Retinal pigment epithelial cell (primary cell): ENCODE measurements at regions not wholly inside any gene's neighbourhood (a gene's known extent, or its start where the extent isn't known, plus 50 kb on each side); places are given as distances from the start of the nearest gene placed in this dataset.
A peak's percentile ranks its signal among the peaks of the same experiment; 100 is the strongest.

Experiments used
- DNase-seq: peaks from one replicate; pipeline ENCODE4 v3.0.0-alpha.2; 2010; ENCODE audit warnings: low read depth
- H3K4me3 ChIP-seq: 2 replicates; pipeline ENCODE4 v1.5.1; 2011; ENCODE audit warnings: mild to moderate bottlenecking, low read length, control low read depth, moderate library complexity
- CTCF ChIP-seq: conservative IDR thresholded peaks from 2 replicates; pipeline ENCODE4 v1.5.1; 2011; ENCODE audit warnings: low read depth, low read length, control low read depth, inconsistent platforms

GRCh38 chr13:91212231-91212630, 135.3 kb upstream of the MIR17HG start:
- TF ChIP-seq CTCF = no peak
- H3K4me3 ChIP-seq = no peak overlapping the region
- DNase-seq = no peak

DNA sequence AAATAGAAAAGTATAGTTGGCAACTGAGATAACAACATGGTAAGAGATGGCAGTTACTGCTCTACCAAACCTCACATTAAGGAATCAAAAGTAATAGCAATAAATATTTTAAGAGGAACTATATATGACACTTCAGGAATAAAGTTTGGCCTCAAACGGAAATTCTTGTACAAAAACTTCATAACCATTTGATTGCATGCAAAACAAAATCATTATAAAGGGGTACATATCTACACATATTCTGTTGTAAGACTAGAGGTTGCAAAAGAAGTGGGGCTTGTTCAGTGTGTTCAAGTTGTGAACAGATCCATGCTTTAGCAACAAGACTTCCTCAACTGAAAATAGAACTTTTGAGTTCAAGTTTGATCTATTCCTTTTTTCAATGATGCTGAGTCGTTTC, 133.5 kb upstream of the MIR17HG start:
- TF ChIP-seq CTCF = no peak
- no peak overlapping the region for H3K4me3 ChIP-seq
- DNase-seq = no peak

DNA sequence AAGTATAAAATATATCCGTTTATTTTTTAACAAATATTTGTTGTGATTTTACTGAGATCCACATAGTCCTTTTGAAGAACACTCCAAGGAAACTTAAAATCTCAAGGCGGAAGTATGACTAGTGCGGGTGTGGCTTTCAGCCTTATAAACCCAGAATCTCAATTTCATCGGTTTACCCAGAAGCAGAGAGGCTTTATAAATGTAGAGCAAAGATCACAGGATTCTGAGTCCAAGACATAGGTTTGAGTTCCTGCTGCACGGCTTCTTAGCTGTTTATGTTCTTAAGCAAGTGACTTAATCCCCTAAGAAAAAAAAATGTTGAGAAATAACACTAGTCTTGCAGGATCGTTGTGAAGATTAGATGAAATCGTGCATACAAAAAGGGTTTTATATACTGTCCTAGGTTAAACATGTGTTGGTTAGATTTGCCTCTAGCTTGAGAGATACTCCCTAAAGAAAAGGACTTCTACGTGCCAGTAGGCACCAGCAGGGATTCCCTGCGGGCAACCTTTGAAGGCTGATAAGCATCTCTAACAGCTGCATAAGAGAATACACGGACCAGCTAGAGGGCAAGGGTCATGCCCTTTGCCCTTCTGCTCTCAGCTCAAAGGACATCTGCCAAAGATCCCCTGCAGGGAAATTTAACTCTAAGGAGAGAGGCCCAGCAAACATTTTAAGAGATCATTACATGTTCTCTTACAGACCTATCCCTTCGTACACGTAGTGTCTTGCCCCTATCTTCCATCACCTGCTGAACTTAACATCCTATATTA, 130.4 kb upstream of the MIR17HG start:
- no peak overlapping the region for H3K4me3 ChIP-seq
- DNase-seq = peak; percentile 75
- no peak for TF ChIP-seq CTCF

- DNase-seq = no peak
- no peak overlapping the region for H3K4me3 ChIP-seq
- TF ChIP-seq CTCF = no peak
These were observed 128.3 kb upstream of the MIR17HG start for GRCh38 chr13:91219201-91219600.

DNA sequence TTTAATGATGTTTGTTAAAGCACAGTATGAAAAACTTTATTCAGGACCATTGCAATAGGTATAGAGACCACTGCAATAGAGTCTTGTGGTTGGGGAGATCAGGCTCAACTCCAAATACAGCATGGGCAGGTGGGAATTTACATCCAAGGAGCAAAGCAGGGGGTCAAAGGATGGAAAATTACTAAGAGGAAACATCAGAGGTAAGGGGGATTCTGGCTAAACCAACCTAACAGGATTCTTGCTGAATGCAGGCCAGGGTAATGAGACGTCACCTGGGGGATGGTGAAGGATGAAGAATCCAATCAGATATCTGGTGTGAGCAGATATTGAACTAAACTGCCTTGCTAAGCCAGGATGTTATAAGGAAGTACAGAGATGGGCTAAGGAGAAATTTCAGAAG, 126.6 kb upstream of the MIR17HG start:
- no peak for DNase-seq
- TF ChIP-seq CTCF = no peak

DNA sequence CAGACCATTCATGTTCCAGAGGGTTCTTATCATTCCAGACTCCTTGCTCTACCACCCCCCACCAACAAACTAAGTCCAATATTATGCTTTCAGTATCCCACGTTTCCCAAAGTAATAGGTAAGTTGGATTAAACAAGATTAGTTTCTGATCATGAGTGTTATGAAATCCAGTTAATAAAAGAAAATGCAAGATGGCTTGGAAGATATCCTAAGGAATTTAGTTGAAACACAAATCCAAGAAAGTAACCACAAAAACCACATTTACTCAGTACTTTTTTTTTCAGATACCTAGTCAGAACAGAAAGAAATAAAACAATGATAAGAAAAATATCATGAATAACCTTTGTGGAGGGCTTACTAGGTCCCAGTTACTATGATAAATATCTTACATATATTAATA, 119.4 kb upstream of the MIR17HG start:
- TF ChIP-seq CTCF = no peak
- DNase-seq = peak; percentile 58
- H3K4me3 ChIP-seq = no peak overlapping the region

More for the DNA sequence above, 126.6 kb upstream of the MIR17HG start:
- H3K4me3 ChIP-seq = no peak overlapping the region

DNA sequence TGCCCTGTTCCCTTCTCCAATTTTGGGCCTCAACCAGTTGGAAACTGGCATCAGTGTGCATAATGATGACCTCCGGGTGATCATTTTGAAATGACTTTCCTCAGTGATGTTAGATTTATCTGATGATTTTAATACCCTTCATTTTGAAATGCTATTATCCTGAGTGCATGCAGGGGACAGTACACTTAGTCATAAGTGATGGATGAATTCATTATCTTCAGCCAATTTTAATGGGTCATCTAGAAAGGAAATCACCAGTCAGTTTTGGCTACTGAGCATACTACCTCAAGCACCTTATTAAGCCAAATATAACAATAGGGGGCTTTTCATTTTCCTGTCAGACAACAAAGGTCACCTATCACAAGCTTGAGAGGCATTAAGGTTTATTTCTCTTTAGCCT, 118.5 kb upstream of the MIR17HG start:
- TF ChIP-seq CTCF = no peak
- H3K4me3 ChIP-seq = no peak overlapping the region

More for the DNA sequence above, 118.5 kb upstream of the MIR17HG start:
- no peak for DNase-seq
